Neural cell (in vitro differentiated cells): ENCODE measurements at regions not wholly inside any gene's neighbourhood (a gene's known extent, or its start where the extent isn't known, plus 50 kb on each side); places are given as distances from the start of the nearest gene placed in this dataset.
"Not testable (repeated sequence)": the region's sequence is repeated elsewhere in the genome, so short reads cannot be mapped to it uniquely, and the experiment has no call there.

Experiments
- CTCF ChIP-seq: fragments of 450-650 bp; IDR thresholded peaks from 2 replicates; pipeline ENCODE4 v1.5.1; 2014; ENCODE audit warnings: antibody characterized with exemption, mild to moderate bottlenecking, moderate library complexity; ENCODE audit not compliant: poor library complexity, severe bottlenecking
- RAD21 ChIP-seq: fragments of 450-650 bp; conservative IDR thresholded peaks from 2 replicates; pipeline ENCODE4 v1.6.1; 2014; ENCODE audit warnings: antibody characterized with exemption, mild to moderate bottlenecking, moderate library complexity

GRCh38 chr4:69411981-69412380 lies 83.7 kb downstream of the UGT2B4 start:
- not testable (repeated sequence) for TF ChIP-seq CTCF, RAD21
